ELR (cell line): ENCODE measurements at regions not wholly inside any gene's neighbourhood (a gene's known extent, or its start where the extent isn't known, plus 50 kb on each side); places are given as distances from the start of the nearest gene placed in this dataset.
"Not testable (repeated sequence)": the region's sequence is repeated elsewhere in the genome, so short reads cannot be mapped to it uniquely, and the experiment has no call there.

Experiments
- DNase-seq: peaks from one replicate; pipeline ENCODE4 v3.0.0-alpha.2; 2015; ENCODE audit warnings: low read depth

DNA sequence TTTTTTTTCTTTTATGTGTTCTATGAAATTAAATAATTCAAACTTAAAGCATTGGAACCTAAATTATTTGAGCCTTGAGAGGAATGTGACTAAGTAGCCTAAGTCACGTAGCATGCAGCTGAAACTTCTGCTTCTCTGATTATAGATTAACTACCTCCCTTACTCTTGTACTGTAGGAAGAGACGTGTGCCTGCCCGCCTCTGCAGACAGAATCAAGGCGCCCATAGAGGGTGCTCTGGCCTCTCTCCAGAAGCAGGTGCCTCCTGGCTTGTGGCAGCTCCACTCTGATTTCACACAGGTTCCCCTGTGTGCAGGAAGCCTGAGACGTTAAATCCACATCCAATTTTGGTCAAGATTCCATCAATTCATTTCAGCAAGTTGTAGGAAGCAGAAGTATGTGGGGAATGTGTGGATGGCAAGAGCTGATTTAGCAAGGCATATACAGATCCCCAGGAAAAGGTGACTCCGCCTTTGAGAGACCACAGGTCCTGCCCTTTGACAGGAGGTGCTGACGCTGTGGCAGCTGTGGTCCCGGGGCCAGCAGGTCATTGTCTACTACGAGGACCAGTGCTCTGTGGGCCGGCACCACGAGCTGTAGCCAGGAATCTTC is 1418.8 kb downstream of the CDH11 start:
- DNase-seq: no peak

DNA sequence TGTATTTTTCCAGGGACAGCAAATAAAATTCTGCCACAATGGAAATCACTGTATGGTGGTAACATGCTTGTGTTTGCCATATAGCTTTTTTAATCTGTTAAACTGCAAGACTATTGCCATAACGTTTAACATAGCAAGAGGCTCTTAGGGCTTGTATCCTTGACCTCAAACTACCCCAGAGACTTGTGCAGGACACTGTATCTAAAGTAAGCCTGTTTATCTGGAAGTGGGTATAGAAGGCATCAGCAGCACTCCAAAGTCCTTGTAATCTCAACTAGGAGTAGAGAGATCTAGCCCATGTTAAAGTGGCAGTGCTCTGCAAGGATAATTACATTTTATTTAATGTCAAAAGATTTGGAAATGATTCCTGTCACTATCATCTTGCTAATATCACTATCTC is 1424.1 kb downstream of the CDH11 start:
- DNase-seq: no peak

DNA sequence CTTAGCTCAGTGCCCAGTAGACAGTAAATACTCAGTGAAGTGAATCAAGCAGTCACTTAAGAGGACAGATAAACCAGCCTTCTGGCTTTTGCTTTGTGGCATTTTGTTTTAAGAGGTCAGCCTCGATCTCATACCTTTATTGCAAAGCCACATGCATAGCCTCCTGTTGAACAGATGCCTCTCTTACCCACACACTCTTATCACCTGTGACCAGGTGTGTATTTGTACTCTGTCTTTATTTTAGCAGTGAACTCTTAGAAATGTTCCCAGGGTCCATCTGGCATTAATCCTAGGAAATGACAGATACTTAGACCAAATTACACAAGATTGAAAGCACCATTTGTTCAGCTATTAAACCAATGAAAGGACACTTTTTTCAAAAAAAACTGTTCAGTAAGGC is 1426.5 kb downstream of the CDH11 start:
- no peak for DNase-seq

GRCh38 chr16:63690961-63691360 is 1430.9 kb downstream of the CDH11 start:
- no peak for DNase-seq

- no peak for DNase-seq
Measured at GRCh38 chr16:63690267-63690666, 1431.6 kb downstream of the CDH11 start.

DNA sequence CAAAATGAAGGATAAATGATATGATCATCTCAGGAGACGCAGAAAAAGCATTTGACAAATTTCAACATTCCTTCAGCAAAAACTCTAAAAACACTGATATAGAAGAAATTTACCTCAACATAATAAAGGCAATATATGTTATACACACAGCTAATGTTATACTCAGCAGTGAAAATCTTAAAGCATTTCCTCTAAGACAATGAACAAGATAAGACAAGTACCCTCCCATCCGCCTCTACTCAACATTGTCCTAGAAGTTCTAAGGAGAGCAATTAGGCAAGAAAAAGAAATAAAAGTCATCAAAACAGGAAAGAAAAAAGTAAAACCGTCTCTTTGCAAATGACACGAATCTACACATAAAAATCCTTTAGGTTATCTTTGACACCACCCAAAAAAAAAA is 1432.8 kb downstream of the CDH11 start:
- no peak for DNase-seq

GRCh38 chr16:63684149-63685101 is 1437.4 kb downstream of the CDH11 start:
- DNase-seq: no peak

DNA sequence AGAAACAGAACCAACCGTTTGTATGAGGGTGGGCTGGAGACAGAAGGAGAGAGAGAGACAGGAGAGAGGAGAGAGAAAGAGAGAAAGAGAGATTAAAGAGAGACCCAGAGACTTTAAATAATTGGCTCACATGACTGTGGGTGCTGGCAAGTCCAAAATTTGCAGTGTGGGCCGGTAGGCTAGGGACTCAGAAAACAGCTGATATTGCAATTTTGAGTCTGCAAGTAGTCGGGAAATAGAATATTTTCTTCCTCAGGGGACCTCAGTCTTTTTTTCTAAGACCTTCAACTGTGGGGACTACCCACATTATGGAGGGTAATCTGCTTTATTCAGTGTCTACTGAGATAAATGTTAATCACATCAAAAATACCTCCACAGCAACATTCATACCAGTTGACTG is 1439.0 kb downstream of the CDH11 start:
- DNase-seq: no peak

GRCh38 chr16:63672493-63672892 is 1449.4 kb downstream of the CDH11 start:
- DNase-seq: no peak

GRCh38 chr16:63663155-63663554 is 1458.7 kb downstream of the CDH11 start:
- DNase-seq: no peak

GRCh38 chr16:63655846-63656245 is 1466.0 kb downstream of the CDH11 start:
- DNase-seq: no peak

DNA sequence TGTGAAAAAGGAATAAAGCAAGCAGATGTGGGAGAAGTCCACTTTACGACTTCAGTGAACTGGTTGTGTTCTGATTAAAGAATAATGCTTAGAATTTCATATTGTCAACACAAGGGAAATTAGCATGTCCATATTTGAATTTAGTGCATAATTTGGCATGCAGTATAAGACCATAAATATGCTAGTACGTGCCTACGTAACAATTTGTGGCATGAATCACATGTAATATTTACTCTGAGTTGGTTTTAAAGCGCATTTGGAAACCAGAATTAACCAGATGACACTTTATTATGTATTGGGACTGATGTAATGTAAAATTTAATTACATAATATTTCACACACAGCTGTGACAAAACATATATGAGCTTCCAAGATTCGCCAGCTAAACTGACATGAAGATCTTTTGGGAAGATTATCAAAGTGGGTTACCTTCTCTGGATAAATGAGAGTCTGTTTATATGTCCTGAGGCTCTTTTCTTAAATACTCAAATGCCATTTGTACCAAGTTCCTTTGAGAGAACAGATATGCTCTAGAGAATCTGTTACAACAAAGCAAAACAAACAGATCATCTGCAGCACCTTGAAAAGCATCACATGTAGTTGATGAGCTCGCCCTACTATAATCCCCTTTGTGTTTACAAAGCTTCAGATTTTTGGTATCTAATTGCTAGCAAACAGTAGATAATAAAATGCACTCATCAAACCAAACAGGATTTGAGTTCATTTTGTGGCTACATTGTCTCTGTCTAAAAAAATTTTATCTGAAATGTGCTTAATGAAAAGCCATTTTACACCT is 1468.6 kb downstream of the CDH11 start:
- DNase-seq: no peak

DNA sequence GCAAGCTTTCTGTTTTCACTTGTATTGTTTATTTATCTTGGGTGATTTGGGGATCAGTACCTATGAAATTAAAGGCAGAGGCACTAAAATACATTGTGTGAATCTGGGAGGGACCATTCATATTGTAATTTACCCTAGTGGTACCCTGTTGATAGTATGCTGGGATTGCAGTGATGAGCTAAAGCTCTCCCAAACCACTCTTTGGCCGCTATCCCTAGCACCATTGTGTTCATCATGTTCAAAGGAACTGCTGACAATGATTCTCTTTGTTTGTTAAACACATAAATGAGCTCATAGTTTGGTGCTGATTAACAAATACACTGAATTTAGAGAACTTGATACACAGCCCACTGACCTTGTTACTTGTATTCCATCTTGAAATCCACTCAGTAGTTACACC is 1469.8 kb downstream of the CDH11 start:
- DNase-seq: no peak

DNA sequence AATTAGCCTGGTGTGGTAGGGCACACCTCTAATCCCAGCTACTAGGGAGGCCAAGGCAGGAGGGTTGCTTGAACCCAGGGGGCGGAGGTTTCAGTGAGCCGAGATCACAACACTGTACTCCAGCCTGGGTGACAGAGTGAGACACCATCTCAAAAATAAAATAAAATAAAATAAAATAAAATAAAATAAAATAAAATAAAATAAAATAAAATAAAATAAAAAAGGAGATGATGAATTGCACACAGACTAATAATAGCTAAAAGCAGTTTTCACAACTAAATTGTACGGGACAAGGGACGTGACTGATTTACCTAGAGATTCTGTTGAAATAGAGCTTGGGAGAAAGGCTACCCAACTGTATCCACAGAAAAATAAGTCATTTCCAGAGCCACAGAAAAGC is 1471.3 kb downstream of the CDH11 start:
- no peak for DNase-seq

DNA sequence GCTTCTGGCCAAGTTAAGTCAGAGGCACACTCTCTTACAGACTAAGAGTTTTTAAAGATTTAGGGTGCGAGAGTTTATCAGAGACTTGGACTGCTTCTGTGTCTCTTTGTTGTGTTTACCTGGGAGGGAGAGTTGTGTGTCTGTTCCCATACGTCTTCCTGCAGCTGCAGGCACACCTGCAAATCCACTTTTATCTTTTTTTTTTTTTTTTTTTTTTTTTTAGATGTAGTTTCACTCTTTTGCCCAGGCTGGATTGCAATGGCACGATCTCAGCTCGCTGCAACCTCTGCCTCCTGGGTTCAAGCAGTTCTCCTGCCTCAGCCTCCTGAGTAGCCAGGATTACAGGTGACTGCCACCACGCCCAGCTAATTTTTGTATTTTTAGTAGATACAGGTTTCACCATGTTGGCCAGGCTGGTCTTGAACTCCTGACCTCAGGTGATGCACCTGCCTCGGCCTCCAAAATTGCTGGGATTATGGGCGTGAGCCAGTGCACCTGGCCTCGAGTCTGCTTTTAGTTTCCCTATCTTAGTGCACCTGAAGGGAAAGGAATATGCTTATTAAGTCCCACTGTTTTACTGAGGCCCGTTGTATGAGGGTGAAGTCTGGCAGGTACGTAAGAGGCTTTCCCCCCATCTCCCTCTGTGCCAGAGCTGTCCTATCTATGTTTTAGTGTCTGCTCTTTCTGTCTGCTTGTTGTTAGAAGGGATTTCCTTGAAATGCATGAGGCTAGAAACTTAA is 1488.0 kb downstream of the CDH11 start:
- DNase-seq: not testable (repeated sequence)

- DNase-seq: no peak
Measured at GRCh38 chr16:63629272-63629671, 1492.6 kb downstream of the CDH11 start.

DNA sequence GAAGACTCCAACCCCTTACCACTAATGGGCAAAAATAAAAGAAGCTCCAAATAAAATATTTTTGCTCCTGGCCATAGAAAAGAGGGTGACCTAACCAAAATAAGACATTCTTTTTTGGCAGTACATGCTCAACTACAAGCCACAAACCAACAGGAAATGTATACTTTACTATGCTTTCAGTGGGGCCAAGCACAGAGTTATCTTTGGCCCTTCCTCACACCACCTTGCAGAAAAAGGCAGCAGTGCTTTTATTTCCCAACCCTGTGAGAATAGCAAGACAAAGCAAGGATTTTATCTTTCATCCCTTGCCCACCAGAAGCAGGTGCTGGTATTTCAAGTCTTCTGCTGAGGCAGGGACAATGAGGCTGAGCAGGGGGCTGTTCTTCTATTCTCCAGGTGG is 1493.1 kb downstream of the CDH11 start:
- no peak for DNase-seq

DNA sequence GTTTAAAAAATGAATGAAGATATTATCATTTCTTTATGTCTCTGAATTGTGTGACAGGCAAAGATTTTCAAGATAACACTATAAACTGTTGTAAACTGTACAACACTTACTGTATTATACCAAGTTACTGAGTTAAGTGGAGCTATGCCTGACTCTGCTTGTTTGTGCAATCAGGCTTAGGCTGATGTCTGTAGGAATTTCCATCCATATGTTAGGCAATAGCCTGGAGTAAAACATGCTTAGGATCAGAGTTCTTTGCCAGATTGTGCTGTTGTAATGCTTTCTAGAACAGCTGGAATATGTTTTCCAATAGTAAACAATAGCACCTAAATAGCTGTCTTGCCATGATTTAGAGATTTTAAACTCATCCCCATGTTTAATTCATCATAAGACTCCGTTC is 1496.7 kb downstream of the CDH11 start:
- DNase-seq: no peak

GRCh38 chr16:63623551-63624039 is 1498.3 kb downstream of the CDH11 start:
- DNase-seq: no peak

GRCh38 chr16:63618896-63619485 is 1502.9 kb downstream of the CDH11 start:
- DNase-seq: no peak

GRCh38 chr16:63617990-63618763 is 1503.7 kb downstream of the CDH11 start:
- DNase-seq: no peak
